ENCODE measurements at regions not wholly inside any gene's neighbourhood (a gene's known extent, or its start where the extent isn't known, plus 50 kb on each side); places are given as distances from the start of the nearest gene placed in this dataset.

DNA sequence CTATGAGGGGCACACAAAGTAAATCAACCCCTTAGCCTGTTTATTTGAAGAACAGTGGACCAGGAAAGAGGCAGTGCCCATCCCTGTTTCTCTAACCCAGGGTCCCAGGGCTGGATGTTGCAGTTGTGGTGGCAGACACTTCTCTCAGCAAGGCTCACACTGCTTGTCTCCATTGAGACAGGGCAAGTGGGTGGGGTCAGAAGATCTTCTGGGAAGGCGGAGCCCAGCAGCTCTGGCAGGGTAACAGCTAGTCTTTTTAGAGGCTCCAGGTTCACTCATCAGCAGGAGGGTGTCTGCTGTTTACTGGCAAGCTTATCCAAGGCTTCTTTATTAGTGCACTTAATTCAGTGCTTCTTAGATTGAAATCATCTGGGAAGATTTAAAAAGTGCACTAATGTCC lies 659.8 kb upstream of the DIPK2B start:
- H3K4me1 ChIP-seq: no peaks in the 10 kb centered on the region
- 100% methylated on average over 1 of the region's 1 CpG; no CpG with 5 or more reads in 1 of the 2 donors for WGBS, 2 donors

DNA sequence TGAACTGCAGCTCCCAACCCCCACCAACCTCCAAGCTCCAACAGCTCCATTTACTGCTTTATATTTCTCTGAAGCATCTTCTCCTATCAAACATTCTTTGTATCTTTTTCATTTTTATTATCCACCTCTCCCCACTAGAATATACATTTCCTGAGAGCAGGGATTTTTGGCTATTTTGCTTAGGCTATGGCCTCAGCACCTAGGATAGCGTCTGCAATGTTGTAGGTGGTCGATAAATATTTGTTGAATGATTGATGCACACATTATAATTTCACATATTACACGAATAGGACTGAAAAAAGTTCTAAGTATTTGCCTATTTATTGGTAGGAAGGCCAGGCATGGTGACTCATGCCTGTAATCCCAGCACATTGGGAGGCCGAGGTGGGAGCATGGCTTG lies 658.7 kb upstream of the DIPK2B start:
- WGBS, 2 donors: 91 to 95% methylated on average over 4 of the region's 4 CpGs
- no peaks in the 10 kb centered on the region for H3K9me3 ChIP-seq
- H3K36me3 ChIP-seq: no peaks in the 10 kb centered on the region
- DNase-seq: no peak
- no peaks in the 10 kb centered on the region for H3K27me3 ChIP-seq
- no peak overlapping the region for H3K4me3 ChIP-seq (replicated peaks in 1 of 3)
- no peak overlapping the region for H3K27ac ChIP-seq
- TF ChIP-seq POLR2A (IDR thresholded peaks at IDR 0.05) (no peak), CTCF (IDR thresholded peaks at IDR 0.05) (no peak)
- intact Hi-C loops (cut with DNase I): no loop called here
- no peaks in the 10 kb centered on the region for H3K4me1 ChIP-seq

More for the DNA sequence above, 659.8 kb upstream of the DIPK2B start:
- H3K4me3 ChIP-seq (replicated peaks in 1 of 3): no peak overlapping the region
- intact Hi-C loops (cut with DNase I): no loop called here
- H3K27me3 ChIP-seq: no peaks in the 10 kb centered on the region
- H3K36me3 ChIP-seq: no peaks in the 10 kb centered on the region
- TF ChIP-seq CTCF (IDR thresholded peaks at IDR 0.05) (no peak), POLR2A (IDR thresholded peaks at IDR 0.05) (no peak)
- no peak overlapping the region for H3K27ac ChIP-seq
- no peak for DNase-seq
- H3K9me3 ChIP-seq: no peaks in the 10 kb centered on the region

DNA sequence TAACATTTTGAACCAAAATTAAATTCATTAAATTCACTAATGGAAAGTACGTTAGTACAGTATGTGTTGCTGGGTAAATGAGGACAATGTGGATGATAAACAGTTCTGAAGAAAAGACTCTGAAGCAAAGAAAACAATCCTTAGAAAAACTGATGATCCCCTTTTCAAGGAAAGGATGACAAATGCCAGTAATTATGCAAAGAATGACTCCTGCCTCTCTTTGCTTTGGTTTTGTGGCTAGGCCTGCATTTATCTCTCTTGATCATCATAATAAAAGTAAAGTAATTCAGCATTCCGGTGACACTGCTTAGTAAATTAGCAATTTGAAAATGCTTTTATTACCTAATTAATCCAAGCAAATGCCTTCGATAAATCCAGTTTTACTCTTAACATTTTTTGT lies 652.2 kb upstream of the DIPK2B start:
- no peaks in the 10 kb centered on the region for H3K36me3 ChIP-seq
- H3K9me3 ChIP-seq: no peaks in the 10 kb centered on the region
- intact Hi-C loops (cut with DNase I): no loop called here
- no peaks in the 10 kb centered on the region for H3K4me1 ChIP-seq
- no peaks in the 10 kb centered on the region for H3K27me3 ChIP-seq
- no peak for DNase-seq
- TF ChIP-seq CTCF (IDR thresholded peaks at IDR 0.05) (no peak), POLR2A (IDR thresholded peaks at IDR 0.05) (no peak)
- no peak overlapping the region for H3K27ac ChIP-seq
- 92 to 94% methylated on average over 3 of the region's 3 CpGs for WGBS, 2 donors
- H3K4me3 ChIP-seq (replicated peaks in 1 of 3): no peak overlapping the region

- H3K27me3 ChIP-seq: no peaks in the 10 kb centered on the region
- no peaks in the 10 kb centered on the region for H3K4me1 ChIP-seq
- no peaks in the 10 kb centered on the region for H3K9me3 ChIP-seq
- peak overlapping the region in 1 of 3 donors; percentile 41 for H3K4me3 ChIP-seq (replicated peaks in 1 of 3)
- TF ChIP-seq CTCF (IDR thresholded peaks at IDR 0.05) (no peak), POLR2A (IDR thresholded peaks at IDR 0.05) (peak in 1 of 2 donors; percentile 44)
- WGBS, 2 donors: 0 to 12% methylated on average over 2 to 4 of the region's 53 CpGs
- H3K27ac ChIP-seq: no peak overlapping the region
- intact Hi-C loops (cut with DNase I): no loop called here
- peak; percentile 16 to 26 for DNase-seq
- H3K36me3 ChIP-seq: no peaks in the 10 kb centered on the region
These were observed 650.8 kb upstream of the DIPK2B start for GRCh38 chrX:45851434-45851991.

- WGBS, 2 donors: no CpG with 5 or more reads among the region's 54 CpGs
- Histone ChIP-seq H3K9me3 (no peaks in the 10 kb centered on the region), H3K27me3 (no peaks in the 10 kb centered on the region), H3K36me3 (no peaks in the 10 kb centered on the region), H3K4me1 (no peaks in the 10 kb centered on the region), H3K4me3 (replicated peaks in 1 of 3) (peak overlapping the region; percentile 9 to 41 (median 14)), H3K27ac (no peak overlapping the region)
- TF ChIP-seq POLR2A (IDR thresholded peaks at IDR 0.05) (no peak), CTCF (IDR thresholded peaks at IDR 0.05) (no peak)
- intact Hi-C loops (cut with DNase I): no loop called here
- peak; percentile 8 to 10 for DNase-seq
These were observed 650.2 kb upstream of the DIPK2B start for GRCh38 chrX:45850775-45851433.

Measured in thyroid gland (tissue), 4 donors.